HuH-7 (cell line): ENCODE measurements at regions not wholly inside any gene's neighbourhood (a gene's known extent, or its start where the extent isn't known, plus 50 kb on each side); places are given as distances from the start of the nearest gene placed in this dataset.
A peak's percentile ranks its signal among the peaks of the same experiment; 100 is the strongest.
"Not testable (repeated sequence)": the region's sequence is repeated elsewhere in the genome, so short reads cannot be mapped to it uniquely, and the experiment has no call there.

Experiments used
- DNase-seq: peaks from one replicate; pipeline ENCODE4 v3.0.0; 2011; ENCODE audit warnings: low spot score

DNA sequence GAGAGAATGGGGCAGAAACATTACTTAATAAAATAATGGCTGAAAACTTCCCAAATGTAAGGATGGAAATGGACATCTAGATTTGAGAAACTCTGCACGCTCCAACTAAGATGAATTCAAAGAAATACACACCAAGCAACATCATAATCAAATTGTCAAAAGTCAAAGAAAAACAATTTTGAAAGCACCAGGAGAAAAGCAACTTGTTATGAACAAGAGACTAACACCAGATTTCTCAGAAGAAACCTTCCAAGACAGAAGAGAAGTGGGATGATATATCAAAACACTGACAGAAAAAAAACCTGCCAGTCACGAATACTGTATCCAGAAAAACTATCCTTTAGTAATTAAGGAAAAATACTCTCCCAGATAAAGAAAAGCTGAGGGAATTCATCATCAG, 208.6 kb upstream of the SAMSN1 start:
- DNase-seq = no peak

DNA sequence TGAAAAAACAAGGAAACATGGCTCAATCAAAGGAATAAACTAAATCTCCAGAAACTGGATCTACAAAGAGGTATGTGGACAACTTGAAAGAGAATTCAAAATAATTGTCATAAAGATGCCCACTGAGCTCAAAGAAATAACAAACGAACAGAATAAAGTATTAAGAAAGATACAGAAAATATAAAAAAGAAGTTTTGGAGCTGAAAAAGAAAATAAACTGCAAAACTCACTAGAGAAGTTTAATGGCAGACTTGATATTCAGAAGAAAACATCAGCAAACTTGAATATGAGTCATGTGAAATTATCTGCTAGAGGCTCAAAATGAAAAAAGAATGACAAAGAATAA, 208.1 kb upstream of the SAMSN1 start:
- no peak for DNase-seq

- no peak for DNase-seq
Observed at GRCh38 chr21:14753466-14754258, 207.5 kb upstream of the SAMSN1 start.

- no peak for DNase-seq
Observed at GRCh38 chr21:14753069-14753465, 207.0 kb upstream of the SAMSN1 start.

GRCh38 chr21:14752345-14752909, 206.3 kb upstream of the SAMSN1 start:
- DNase-seq = no peak

- no peak for DNase-seq
Observed at GRCh38 chr21:14751602-14752344, 205.7 kb upstream of the SAMSN1 start.

DNA sequence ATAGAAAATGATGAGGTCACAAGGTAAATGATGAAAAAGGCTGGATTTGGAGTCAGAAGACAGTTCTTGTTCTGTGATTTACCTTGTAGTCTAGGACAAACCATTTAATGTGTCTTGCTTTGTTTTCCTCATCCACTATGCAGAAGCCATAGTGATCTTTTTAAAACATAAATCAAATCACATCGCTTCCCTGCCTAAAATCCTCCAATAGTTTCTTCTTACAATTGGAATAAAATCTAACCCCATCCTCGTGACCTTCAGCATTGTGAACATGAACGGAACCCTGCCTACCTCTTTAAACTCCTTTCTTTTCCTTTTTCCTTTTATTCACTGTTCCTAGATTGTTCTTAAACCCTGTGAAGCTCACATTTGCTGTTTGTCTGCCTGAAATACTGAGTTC, 204.9 kb upstream of the SAMSN1 start:
- DNase-seq = no peak

- no peak for DNase-seq
Observed at GRCh38 chr21:14750041-14750440, 203.9 kb upstream of the SAMSN1 start.

GRCh38 chr21:14748662-14749061, 202.5 kb upstream of the SAMSN1 start:
- no peak for DNase-seq

DNA sequence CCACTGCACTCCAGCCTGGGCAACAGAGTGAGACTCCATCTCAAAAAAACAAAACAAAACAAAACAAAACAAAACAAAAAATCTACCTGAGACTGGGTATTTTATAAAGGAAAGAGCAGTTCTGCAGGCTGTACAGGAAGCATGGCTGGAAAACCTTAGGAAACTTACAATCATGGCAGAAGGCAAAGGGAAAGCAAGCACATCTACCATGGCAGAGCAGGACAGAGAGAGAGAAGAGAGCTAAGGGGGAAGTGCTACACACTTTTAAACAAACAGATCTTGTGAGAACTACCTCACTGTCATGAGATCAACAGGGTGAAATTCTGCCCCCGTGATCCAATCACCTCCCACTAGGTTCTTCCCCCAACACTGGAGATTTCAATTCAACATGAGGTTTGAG, 198.3 kb upstream of the SAMSN1 start:
- no peak for DNase-seq

- DNase-seq = no peak
Observed at GRCh38 chr21:14742119-14742518, 196.0 kb upstream of the SAMSN1 start.

DNA sequence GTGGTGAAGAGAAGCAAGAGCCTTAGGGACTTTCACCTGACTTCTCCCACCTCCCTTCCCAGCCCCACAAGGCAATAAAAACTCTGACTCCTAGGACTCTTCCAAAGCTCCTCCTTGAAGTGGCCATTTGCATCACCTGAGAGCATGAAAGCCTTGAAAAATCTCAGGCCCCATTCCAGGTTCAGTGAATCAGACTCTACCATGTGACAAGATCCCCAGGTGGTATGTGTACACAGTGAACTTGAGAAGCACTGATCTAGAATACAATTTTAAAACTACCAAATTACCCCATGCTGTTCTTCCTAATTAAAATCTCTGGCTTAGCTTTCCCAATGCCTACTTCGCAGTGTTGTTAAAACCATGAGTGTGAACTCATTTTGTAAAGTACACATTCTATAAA, 195.1 kb upstream of the SAMSN1 start:
- DNase-seq = no peak

GRCh38 chr21:14740692-14741091, 194.6 kb upstream of the SAMSN1 start:
- DNase-seq = no peak

- no peak for DNase-seq
Observed at GRCh38 chr21:14740116-14740515, 194.0 kb upstream of the SAMSN1 start.

DNA sequence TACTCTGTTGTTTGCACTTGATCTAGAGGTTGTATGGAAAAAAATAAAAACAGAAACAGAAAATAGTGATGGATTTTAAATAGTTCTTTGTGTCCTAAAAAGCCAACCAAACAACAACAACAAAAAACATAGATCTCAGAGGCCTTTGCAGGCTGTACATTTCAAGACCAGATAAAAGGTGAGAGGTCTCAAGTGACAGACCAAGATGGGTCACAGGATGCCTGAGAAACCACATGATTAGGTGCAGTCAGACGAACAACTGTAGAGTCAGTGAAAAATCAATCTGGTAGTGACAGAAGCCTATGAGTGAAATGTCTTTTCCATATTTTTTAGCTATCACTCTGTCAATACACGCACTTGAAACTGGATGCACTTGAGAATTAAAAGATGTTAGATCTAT, 193.5 kb upstream of the SAMSN1 start:
- no peak for DNase-seq

DNA sequence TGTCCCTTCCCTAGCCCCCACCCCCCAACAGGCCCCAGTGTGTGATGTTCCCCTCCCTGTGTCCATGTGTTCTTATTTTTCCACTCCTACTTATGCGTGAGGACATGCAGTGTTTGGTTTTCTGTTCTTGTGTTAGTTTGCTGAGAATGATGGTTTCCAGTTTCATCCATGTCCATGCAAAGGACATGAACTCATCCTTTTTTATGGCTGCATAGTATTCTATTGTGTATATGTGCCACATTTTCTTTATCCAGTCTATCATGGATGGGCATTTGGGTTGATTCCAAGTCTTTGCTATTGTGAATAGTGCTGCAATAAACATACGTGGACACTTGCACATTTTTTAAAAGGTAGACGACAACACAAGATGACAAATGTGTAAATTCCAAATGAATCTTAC, 192.5 kb upstream of the SAMSN1 start:
- DNase-seq = not testable (repeated sequence)

GRCh38 chr21:14737922-14738321, 191.8 kb upstream of the SAMSN1 start:
- DNase-seq = peak; percentile 6

GRCh38 chr21:14737284-14737691, 191.2 kb upstream of the SAMSN1 start:
- DNase-seq = no peak

DNA sequence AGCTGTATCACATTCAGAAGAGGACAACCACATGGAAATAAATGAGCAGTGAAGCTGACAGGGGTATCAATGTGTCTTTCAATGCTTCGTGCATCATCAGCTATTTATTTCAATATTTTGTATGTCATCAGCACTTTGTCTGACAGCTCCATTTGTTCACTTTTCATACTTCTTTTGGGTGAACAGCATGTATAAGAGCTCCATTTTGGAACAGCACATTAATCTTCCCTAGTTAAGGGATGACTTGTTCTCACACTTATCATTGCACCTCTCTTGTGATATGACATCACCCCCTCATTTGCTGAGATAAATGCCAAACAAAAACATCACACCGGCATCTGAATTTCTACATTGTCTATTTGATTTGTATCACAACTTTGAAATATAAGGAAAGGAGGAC, 190.6 kb upstream of the SAMSN1 start:
- DNase-seq = no peak

GRCh38 chr21:14736162-14736561, 190.0 kb upstream of the SAMSN1 start:
- DNase-seq = no peak

- DNase-seq = no peak
Observed at GRCh38 chr21:14734833-14735232, 188.7 kb upstream of the SAMSN1 start.

DNA sequence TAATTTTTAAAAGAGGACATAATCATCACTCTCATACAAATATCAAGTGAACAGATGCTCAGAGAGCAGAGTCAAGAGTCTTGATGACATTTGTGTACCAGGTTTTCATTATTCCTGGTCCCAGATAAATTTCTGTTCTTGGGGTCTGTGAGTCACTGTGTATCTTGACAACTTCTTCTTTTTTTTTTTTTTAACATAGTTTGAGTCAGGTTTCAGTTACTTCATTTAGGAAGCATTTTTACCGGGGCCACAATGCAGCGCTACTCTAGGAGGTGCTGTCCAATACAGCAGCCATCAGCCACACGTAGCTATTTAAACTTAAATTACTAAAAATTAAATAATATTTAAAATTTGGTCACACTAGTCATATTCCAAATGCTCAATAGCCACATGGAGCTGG, 188.1 kb upstream of the SAMSN1 start:
- DNase-seq = no peak

GRCh38 chr21:14725219-14725618, 179.1 kb upstream of the SAMSN1 start:
- no peak for DNase-seq
